ENCODE measurements at regions not wholly inside any gene's neighbourhood (a gene's known extent, or its start where the extent isn't known, plus 50 kb on each side); places are given as distances from the start of the nearest gene placed in this dataset.

GRCh38 chr9:97766610-97767009 lies 69.5 kb upstream of the XPA start:
- TF ChIP-seq CTCF (IDR thresholded peaks at IDR 0.05; ENCODE audit: poor library complexity): no peak
- TF ChIP-seq EZH2 (IDR thresholded peaks at IDR 0.05; ENCODE audit: borderline replicate concordance): no peak
- no peak for TF ChIP-seq EZH2phosphoT487 (IDR thresholded peaks at IDR 0.05; ENCODE audit: low read depth, severe bottlenecking, unreplicated experiment)

Measured in hepatocyte (in vitro differentiated cells).